Heart right ventricle (tissue), 16 donors: ENCODE measurements at regions not wholly inside any gene's neighbourhood (a gene's known extent, or its start where the extent isn't known, plus 50 kb on each side); places are given as distances from the start of the nearest gene placed in this dataset.

Source experiments
- ATAC-seq, 8 donors: fragments of 200-7000 bp; cut with Tn5 transposase; one replicate each; pipeline ENCODE4 v1.9.1; 2020; ENCODE audit warnings: mild to moderate bottlenecking in 8 of 8, moderate library complexity in 8 of 8, moderate number of reproducible peaks in 1 of 8
- DNase-seq, 2 donors: peaks; one replicate each; pipeline ENCODE4 v3.0.0-alpha.2; 2020
- H3K27ac ChIP-seq, 10 donors: fragments of 200-600 bp; sonication (generic) in 2 of 10; one replicate each; pipeline versions ENCODE4 v1.5.0 to v1.8.0; 2020 to 2022; ENCODE audit warnings: mild to moderate bottlenecking in 3 of 10
- H3K27me3 ChIP-seq, 7 donors: fragments of 200-600 bp; one replicate each; pipeline ENCODE4 v1.8.0; 2021 to 2022; ENCODE audit warnings: mild to moderate bottlenecking in 2 of 7
- H3K36me3 ChIP-seq, 9 donors: fragments of 200-600 bp; sonication (generic) in 1 of 9; one replicate each; pipeline versions ENCODE4 v1.5.0 to v1.8.0; 2020 to 2022; ENCODE audit warnings: mild to moderate bottlenecking in 2 of 9
- H3K4me1 ChIP-seq, 9 donors: fragments of 200-600 bp; sonication (generic) in 1 of 9; one replicate each; pipeline versions ENCODE4 v1.5.0 to v1.8.0; 2020 to 2022; ENCODE audit warnings: mild to moderate bottlenecking in 4 of 9
- H3K4me3 ChIP-seq, 10 donors: fragments of 200-600 bp; sonication (generic) in 2 of 10; one replicate each; pipeline versions ENCODE4 v1.5.0 to v1.8.0; 2020 to 2022; ENCODE audit warnings: mild to moderate bottlenecking in 7 of 10, moderate library complexity in 2 of 10
- H3K9me3 ChIP-seq, 11 donors: fragments of 200-600 bp in 10 of 11; sonication (generic) in 2 of 11; one replicate each; pipeline versions ENCODE4 v1.5.0 to v1.8.0; 2013 to 2022; ENCODE audit warnings: mild to moderate bottlenecking in 2 of 11, control low read depth in 1 of 11, moderate library complexity in 1 of 11
- WGBS, 2 donors: extraction: QIAGEN DNeasy Blood & Tissue Kit; methylation state at CpG; one replicate each; pipeline ENCODE4 v1.1.7; 2013; ENCODE audit warnings: inconsistent platforms in 1 of 2; 5-methylcytosine and 5-hydroxymethylcytosine counted together
- intact Hi-C, 10 donors: fragments of 100-400 bp; cut with DNase I; formaldehyde crosslinking; loops; one replicate each; pipeline versions ENCODE4 v1.11.1 to v1.14.2; 2022
- TF ChIP-seq, protein P1 (sequence below), 9 donors: fragments of 200-600 bp; sonication (generic) in 2 of 9; IDR thresholded peaks; one replicate each; pipeline versions ENCODE4 v1.5.0 to v1.8.0; 2021 to 2022; ENCODE audit warnings: antibody characterized with exemption in 9 of 9, mild to moderate bottlenecking in 5 of 9, moderate library complexity in 1 of 9
- donor health status: Arrhythmogenic right ventricular cardiomyopathy.
- donor health status: ischemic (EF 13 %, LVEDD 7.1; RV severe dilation, severe dysfunction).
- donor health status: healthy with polysubstance abuse.
- donor health status: DM: no; HTN: yes; CAD: no.
- donor health status: DM: no; HTN: no; CAD: no.
- donor health status: ischemic (EF 25% LVEDD 6.9; RV normal size, moderate dysfunction).
- donor health status: ischemic (EF 25% LVEDD 5.7; RV mildly dilated, moderate dysfunction).
- donor health status: healthy.
- donor health status: DM: yes; HTN: yes; CAD: no.
- donor health status: Ischemic cardiomyopathy.
- donor health status: ischemic (EF 35%, LVEDD 5.7; RV mildly dilated, moderate dysfunction).
- donor health status: nonischemic (EF 11% LVEDD 7.7; RV severe dilation, severe dysfunction).
- donor health status: DM: yes; HTN: yes; CAD: no.
- donor health status: PGD.
- donor health status: ischemic (EF 29% LVEDD 5.4; RV normal size, mild dysfunction).
- donor health status: nonischemic (EF 23%, LVEDD 6.1; RV moderate dilation, normal function).

DNA sequence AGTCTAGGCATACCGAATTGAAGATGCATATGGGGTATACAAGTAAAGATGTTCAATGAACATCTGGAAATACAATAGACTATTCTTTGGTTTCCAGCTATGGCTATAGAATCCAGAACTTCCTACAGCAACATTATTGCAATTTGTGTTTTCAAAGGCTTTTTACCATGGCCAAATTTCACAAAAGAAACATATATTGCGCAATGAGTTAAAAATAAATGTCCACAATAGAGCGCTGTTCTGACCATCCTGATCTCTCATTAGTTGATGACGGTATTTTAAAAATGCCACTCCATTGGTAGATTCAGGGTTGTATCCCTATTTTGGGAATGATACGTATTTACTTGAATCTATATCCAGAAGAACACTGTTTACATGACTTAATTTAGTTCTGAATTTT lies 139.2 kb downstream of the LINC00632 start:
- ATAC-seq (no peak), DNase-seq (no peak)
- TF ChIP-seq, protein P1, sequence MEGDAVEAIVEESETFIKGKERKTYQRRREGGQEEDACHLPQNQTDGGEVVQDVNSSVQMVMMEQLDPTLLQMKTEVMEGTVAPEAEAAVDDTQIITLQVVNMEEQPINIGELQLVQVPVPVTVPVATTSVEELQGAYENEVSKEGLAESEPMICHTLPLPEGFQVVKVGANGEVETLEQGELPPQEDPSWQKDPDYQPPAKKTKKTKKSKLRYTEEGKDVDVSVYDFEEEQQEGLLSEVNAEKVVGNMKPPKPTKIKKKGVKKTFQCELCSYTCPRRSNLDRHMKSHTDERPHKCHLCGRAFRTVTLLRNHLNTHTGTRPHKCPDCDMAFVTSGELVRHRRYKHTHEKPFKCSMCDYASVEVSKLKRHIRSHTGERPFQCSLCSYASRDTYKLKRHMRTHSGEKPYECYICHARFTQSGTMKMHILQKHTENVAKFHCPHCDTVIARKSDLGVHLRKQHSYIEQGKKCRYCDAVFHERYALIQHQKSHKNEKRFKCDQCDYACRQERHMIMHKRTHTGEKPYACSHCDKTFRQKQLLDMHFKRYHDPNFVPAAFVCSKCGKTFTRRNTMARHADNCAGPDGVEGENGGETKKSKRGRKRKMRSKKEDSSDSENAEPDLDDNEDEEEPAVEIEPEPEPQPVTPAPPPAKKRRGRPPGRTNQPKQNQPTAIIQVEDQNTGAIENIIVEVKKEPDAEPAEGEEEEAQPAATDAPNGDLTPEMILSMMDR (IDR thresholded peaks at IDR 0.05), result no peak
- intact Hi-C loops, result no loop called here
- H3K4me1 ChIP-seq, result no peaks in the 10 kb centered on the region
- H3K27me3 ChIP-seq, result peaks cover 0 to 6% (median 0%) of the 10 kb centered on the region in 7 donors
- H3K27ac ChIP-seq, result no peak overlapping the region
- 88% methylated on average over 5 of the region's 5 CpGs for WGBS, 2 donors
- H3K9me3 ChIP-seq, result no peaks in the 10 kb centered on the region
- no peaks in the 10 kb centered on the region for H3K36me3 ChIP-seq
- H3K4me3 ChIP-seq, result no peak overlapping the region

DNA sequence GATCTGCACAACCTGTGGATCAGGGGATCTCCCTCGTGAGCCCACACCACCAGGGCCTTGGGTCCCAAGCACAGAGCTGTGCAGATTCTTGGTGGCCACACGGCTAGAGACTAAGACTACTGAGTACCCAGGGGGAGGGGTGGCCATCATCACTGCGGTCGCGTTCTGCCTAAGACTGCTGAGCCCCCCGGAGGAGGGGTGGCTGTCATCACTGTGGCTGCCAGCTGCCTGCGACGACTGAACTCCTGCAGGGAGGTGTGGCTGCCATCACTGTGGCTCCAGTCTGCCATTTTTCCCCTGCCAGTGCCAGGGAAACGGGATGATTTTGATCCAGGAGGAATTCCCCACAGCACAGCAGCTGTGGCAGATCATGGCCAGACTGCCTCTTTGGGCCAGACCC lies 141.7 kb upstream of the SPANXB1 start:
- intact Hi-C loops, result no loop called here

DNA sequence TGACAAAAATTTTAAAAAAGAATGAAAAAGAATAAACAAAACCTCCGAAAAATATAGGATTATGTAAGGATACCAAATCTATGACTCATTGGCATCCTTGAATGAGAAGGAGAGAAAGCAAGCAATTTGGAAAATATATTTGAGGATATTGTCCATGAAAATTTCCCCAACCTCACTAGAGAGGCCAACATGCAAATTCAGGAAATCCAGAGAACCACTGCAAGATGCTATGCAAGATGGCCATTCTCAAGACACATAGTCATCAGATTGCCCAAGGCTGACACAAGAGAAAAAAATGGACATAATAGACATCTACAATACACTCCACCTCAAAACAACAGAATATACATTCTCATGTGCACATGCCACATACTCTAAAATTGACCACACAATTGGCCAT lies 135.9 kb upstream of the SPANXB1 start:
- no peak overlapping the region for H3K4me3 ChIP-seq
- WGBS, 2 donors, result 72 to 78% methylated on average over 1 of the region's 1 CpG
- no peaks in the 10 kb centered on the region for H3K27me3 ChIP-seq
- no peaks in the 10 kb centered on the region for H3K36me3 ChIP-seq
- no peak for DNase-seq
- H3K27ac ChIP-seq, result no peak overlapping the region
- H3K9me3 ChIP-seq, result peaks cover 0 to 7% (median 0%) of the 10 kb centered on the region in 11 donors
- no peaks in the 10 kb centered on the region for H3K4me1 ChIP-seq
- ATAC-seq, result no peak
- TF ChIP-seq, protein P1 (IDR thresholded peaks at IDR 0.05), result no peak
- intact Hi-C loops, result no loop called here

More for the DNA sequence above, 141.7 kb upstream of the SPANXB1 start:
- H3K4me1 ChIP-seq, result no peaks in the 10 kb centered on the region
- TF ChIP-seq, protein P1 (IDR thresholded peaks at IDR 0.05), result no peak
- H3K36me3 ChIP-seq, result no peaks in the 10 kb centered on the region
- no peak overlapping the region for H3K4me3 ChIP-seq
- H3K27ac ChIP-seq, result no peak overlapping the region
- no peaks in the 10 kb centered on the region for H3K27me3 ChIP-seq
- ATAC-seq (no peak), DNase-seq (no peak)
- WGBS, 2 donors, result 78 to 81% methylated on average over 8 to 9 of the region's 9 CpGs
- H3K9me3 ChIP-seq, result no peaks in the 10 kb centered on the region

- TF ChIP-seq, protein P1 (IDR thresholded peaks at IDR 0.05), result no peak
- no peak overlapping the region for H3K4me3 ChIP-seq
- ATAC-seq (no peak), DNase-seq (no peak)
- peaks cover 0 to 17% (median 0%) of the 10 kb centered on the region in 7 donors for H3K27me3 ChIP-seq
- no peaks in the 10 kb centered on the region for H3K4me1 ChIP-seq
- H3K36me3 ChIP-seq, result no peaks in the 10 kb centered on the region
- H3K9me3 ChIP-seq, result no peaks in the 10 kb centered on the region
- no peak overlapping the region for H3K27ac ChIP-seq
- intact Hi-C loops, result no loop called here
Observed at GRCh38 chrX:140912606-140913005, 89.8 kb upstream of the SPANXB1 start.
